HCT116 (cell line): ENCODE measurements at regions not wholly inside any gene's neighbourhood (a gene's known extent, or its start where the extent isn't known, plus 50 kb on each side); places are given as distances from the start of the nearest gene placed in this dataset.

Experiments
- ATAC-seq: fragments of 200-7000 bp; cut with Tn5 transposase; 2 replicates; pipeline ENCODE4 v1.9.1; 2020; ENCODE audit warnings: mild to moderate bottlenecking, moderate library complexity
- BruUV-seq: library from RNA; stranded (reverse); fragments of 400-500 nt; replicated peaks from 2 replicates; lab custom pipeline; 2021; lab: Mats Ljungman, UMichigan
- CTCF ChIA-PET: fragments of 300-600 bp; sonication (Branson Sonifier 250); formaldehyde crosslinking; loops from one replicate; lab custom pipeline; 2021; ENCODE audit warnings: antibody characterized with exemption; lab: Charles Lee
- POLR2A ChIA-PET: fragments of 300-600, 350-600 bp; sonication (Branson Sonifier 250); formaldehyde crosslinking; loops from one replicate; lab custom pipeline; 2021; ENCODE audit warnings: antibody characterized with exemption; lab: Charles Lee
- RAD21 ChIA-PET, 2 experiments: fragments of 300-600 bp; sonication (Branson Sonifier 250); formaldehyde crosslinking; loops; one replicate each; lab custom pipeline; 2023; ENCODE audit warnings: low total read pairs in 2 of 2; ENCODE audit not compliant: uncharacterized antibody in 2 of 2, unreplicated experiment in 2 of 2, low non-redundant PET in 1 of 2; lab: Charles Lee
- DNase-seq: peaks from one replicate; pipeline ENCODE4 v3.0.0-alpha.2; 2010; ENCODE audit warnings: low read depth, low spot score
- H2AFZ ChIP-seq: fragments of 200-600 bp; shearing (Covaris generic), sonication (generic); 2 replicates; pipeline ENCODE4 v1.6.1; 2017; ENCODE audit warnings: low read depth, mixed run types, mixed read lengths, antibody characterized with exemption, low read length; ENCODE audit not compliant: poor library complexity, severe bottlenecking
- H3K27ac ChIP-seq: 2 replicates; pipeline ENCODE4 v1.5.1; 2012; ENCODE audit warnings: low read depth, low read length
- H3K27me3 ChIP-seq: fragments of 200-600 bp; sonication (generic); 2 replicates; pipeline ENCODE4 v1.6.1; 2016; ENCODE audit warnings: mixed run types, low read length, mixed read lengths; ENCODE audit not compliant: insufficient read depth
- H3K36me3 ChIP-seq, 2 experiments: fragments of 200-500 bp in 1 of 2; fragments of 200-600 bp in 1 of 2; sonication (Bioruptor generic) in 1 of 2; sonication (generic) in 1 of 2; 2 replicates each; pipeline versions ENCODE4 v1.5.1 to v1.6.1; 2014 to 2016; ENCODE audit warnings: low read length in 2 of 2, inconsistent platforms in 1 of 2, mixed read lengths in 1 of 2, mixed run types in 1 of 2; ENCODE audit not compliant: insufficient read depth in 2 of 2, control insufficient read depth in 1 of 2
- H3K4me1 ChIP-seq, 2 experiments: fragments of 200-600 bp in 1 of 2; sonication (generic) in 1 of 2; 2 replicates each; pipeline versions ENCODE4 v1.5.1 to v1.6.1; 2012 to 2017; ENCODE audit warnings: low read length in 2 of 2, inconsistent platforms in 1 of 2, mild to moderate bottlenecking in 1 of 2, mixed read lengths in 1 of 2, mixed run types in 1 of 2, moderate library complexity in 1 of 2; ENCODE audit not compliant: insufficient read depth in 2 of 2, control insufficient read depth in 1 of 2
- H3K4me2 ChIP-seq: fragments of 200-600 bp; sonication (generic); 2 replicates; pipeline ENCODE4 v1.6.1; 2017; ENCODE audit warnings: mixed run types, low read length, mixed read lengths
- H3K4me3 ChIP-seq, 2 experiments: fragments of 200-600 bp in 1 of 2; sonication (generic) in 1 of 2; replicated peaks in 1 of 2; 2 replicates each; pipeline ENCODE4 v1.5.1; 2011 to 2016; ENCODE audit warnings: low read length in 2 of 2, control low read depth in 1 of 2, low read depth in 1 of 2, mild to moderate bottlenecking in 1 of 2, mixed read lengths in 1 of 2, mixed run types in 1 of 2
- H3K79me2 ChIP-seq: fragments of 200-600 bp; sonication (generic); 2 replicates; pipeline ENCODE4 v1.6.1; 2017; ENCODE audit warnings: mild to moderate bottlenecking, mixed run types, low read length, moderate library complexity, mixed read lengths; ENCODE audit not compliant: insufficient read depth
- H3K9ac ChIP-seq: fragments of 200-600 bp; sonication (generic); 2 replicates; pipeline ENCODE4 v1.6.1; 2016; ENCODE audit warnings: low read length, mixed read lengths
- H3K9me2 ChIP-seq: fragments of 200-600 bp; sonication (generic), shearing (Covaris generic); 2 replicates; pipeline ENCODE4 v1.6.1; 2017; ENCODE audit warnings: mixed run types, mild to moderate bottlenecking, moderate library complexity; ENCODE audit not compliant: insufficient read depth
- H3K9me3 ChIP-seq, 2 experiments: fragments of 200-500 bp in 1 of 2; fragments of 200-600 bp in 1 of 2; sonication (Bioruptor generic) in 1 of 2; sonication (generic) in 1 of 2; 2 replicates each; pipeline ENCODE4 v1.6.1; 2014 to 2017; ENCODE audit warnings: low read length in 2 of 2, mixed read lengths in 2 of 2, inconsistent platforms in 1 of 2, low read depth in 1 of 2, mild to moderate bottlenecking in 1 of 2, mixed run types in 1 of 2, moderate library complexity in 1 of 2; ENCODE audit not compliant: control insufficient read depth in 1 of 2, insufficient read depth in 1 of 2
- H4K20me1 ChIP-seq: fragments of 200-600 bp; sonication (generic), shearing (Covaris generic); 2 replicates; pipeline ENCODE4 v1.6.1; 2017; ENCODE audit warnings: mixed run types, mild to moderate bottlenecking, moderate library complexity; ENCODE audit not compliant: insufficient read depth
- CBX3 ChIP-seq: IDR thresholded peaks from 2 replicates; pipeline ENCODE4 v1.6.1; 2012; ENCODE audit warnings: low read depth
- ELF1 ChIP-seq: IDR thresholded peaks from 2 replicates; pipeline ENCODE4 v1.6.1; 2012; ENCODE audit warnings: low read depth, borderline replicate concordance
- FOSL1 ChIP-seq: IDR thresholded peaks from 2 replicates; pipeline ENCODE4 v1.6.1; 2012; ENCODE audit warnings: low read depth
- JUND ChIP-seq: IDR thresholded peaks from 2 replicates; pipeline ENCODE4 v1.6.1; 2012
- RAD21 ChIP-seq: IDR thresholded peaks from 2 replicates; pipeline ENCODE4 v1.6.1; 2012; ENCODE audit warnings: low read depth, mild to moderate bottlenecking
- intact Hi-C: fragments of 100-400 bp; cut with micrococcal nuclease; formaldehyde crosslinking; loops from 2 replicates; pipeline ENCODE4 v1.10.0; 2022

DNA sequence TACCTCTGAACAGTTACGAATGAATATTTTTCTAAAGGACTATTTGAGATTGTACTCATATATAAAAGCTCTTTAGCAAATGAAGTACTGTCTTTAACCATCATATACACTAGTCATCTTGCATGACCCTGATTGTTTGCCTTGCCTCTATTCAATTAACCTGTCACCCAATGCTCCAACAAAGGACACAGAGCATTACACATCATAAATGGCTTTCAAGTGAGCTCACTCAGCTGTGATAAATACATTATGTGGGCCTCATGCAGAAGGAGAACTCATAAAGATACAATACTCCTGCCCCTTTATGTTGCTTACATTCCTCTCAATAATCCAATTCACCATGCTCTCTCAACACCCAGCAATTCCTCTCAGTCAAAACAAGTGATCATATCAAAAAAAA lies 993.0 kb upstream of the PRMT6 start:
- no peaks in the 10 kb centered on the region for H3K36me3 ChIP-seq
- BruUV-seq: no TSS peak
- H4K20me1 ChIP-seq: no peaks in the 10 kb centered on the region
- no peak overlapping the region for H3K4me3 ChIP-seq
- no peaks in the 10 kb centered on the region for H3K9me2 ChIP-seq
- H2AFZ ChIP-seq: no peak overlapping the region
- peaks cover 13% of the 10 kb centered on the region in 2 experiments; a peak in 2 of 4 replicates for H3K9me3 ChIP-seq
- no peaks in the 10 kb centered on the region for H3K27me3 ChIP-seq
- DNase-seq: no peak
- no peak overlapping the region for H3K27ac ChIP-seq
- ATAC-seq: no peak
- intact Hi-C loops: no loop called here
- ChIA-PET RAD21 (no interaction called here), POLR2A (no interaction called here), CTCF (no interaction called here)
- TF ChIP-seq RAD21: no peak
- TF ChIP-seq FOSL1: no peak
- no peak for TF ChIP-seq ELF1
- no peak for TF ChIP-seq CBX3
- no peak overlapping the region for H3K4me2 ChIP-seq
- H3K79me2 ChIP-seq: no peaks in the 10 kb centered on the region
- H3K4me1 ChIP-seq: no peaks in the 10 kb centered on the region
- no peak overlapping the region for H3K9ac ChIP-seq

DNA sequence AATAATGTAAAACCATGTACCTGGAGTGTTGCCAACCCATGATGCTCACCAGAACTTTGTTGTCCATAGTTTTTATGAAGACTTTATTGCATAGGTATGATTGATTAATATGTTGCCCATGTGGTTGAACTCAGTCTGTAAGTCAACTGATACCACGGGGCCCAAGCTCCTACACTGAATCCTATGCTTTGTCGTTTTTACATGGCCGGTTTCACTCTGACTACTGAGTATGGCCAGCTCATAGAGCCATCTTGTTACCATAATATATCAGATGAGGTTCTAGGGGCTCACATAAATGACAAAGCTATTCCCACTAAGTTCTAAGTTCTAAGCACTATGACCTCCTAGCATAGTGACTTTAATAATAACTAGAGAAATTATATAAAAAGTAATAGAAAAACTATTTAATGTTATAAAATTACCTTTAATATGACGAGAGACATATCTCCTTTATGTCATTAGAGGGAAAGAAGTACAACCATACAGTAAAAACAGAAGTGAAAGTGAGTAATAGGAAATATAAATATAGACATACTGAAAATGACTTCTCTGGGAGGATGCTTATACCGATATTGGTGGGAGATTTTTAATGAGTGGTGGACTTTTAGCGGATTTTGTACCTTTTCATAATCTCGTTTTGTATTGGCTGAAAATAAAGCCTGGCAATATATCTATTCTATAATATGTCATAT lies 983.4 kb upstream of the PRMT6 start:
- H3K27ac ChIP-seq: no peak overlapping the region
- no peak for ATAC-seq
- no peaks in the 10 kb centered on the region for H3K4me1 ChIP-seq
- no peaks in the 10 kb centered on the region for H3K36me3 ChIP-seq
- H3K9me3 ChIP-seq: peaks cover 5 to 13% of the 10 kb centered on the region in 2 experiments; a peak in 2 of 4 replicates
- H3K79me2 ChIP-seq: no peaks in the 10 kb centered on the region
- CTCF ChIA-PET: no interaction called here
- intact Hi-C loops: no loop called here
- no peaks in the 10 kb centered on the region for H3K27me3 ChIP-seq
- H2AFZ ChIP-seq: no peak overlapping the region
- no peaks in the 10 kb centered on the region for H3K9me2 ChIP-seq
- no peak for DNase-seq
- H3K4me2 ChIP-seq: no peak overlapping the region
- RAD21 ChIA-PET: no interaction called here
- no TSS peak for BruUV-seq
- POLR2A ChIA-PET: no interaction called here
- H3K9ac ChIP-seq: no peak overlapping the region
- no peaks in the 10 kb centered on the region for H4K20me1 ChIP-seq
- TF ChIP-seq JUND: no peak
- no peak overlapping the region for H3K4me3 ChIP-seq
